ENCODE measurements at regions not wholly inside any gene's neighbourhood (a gene's known extent, or its start where the extent isn't known, plus 50 kb on each side); places are given as distances from the start of the nearest gene placed in this dataset.

DNA sequence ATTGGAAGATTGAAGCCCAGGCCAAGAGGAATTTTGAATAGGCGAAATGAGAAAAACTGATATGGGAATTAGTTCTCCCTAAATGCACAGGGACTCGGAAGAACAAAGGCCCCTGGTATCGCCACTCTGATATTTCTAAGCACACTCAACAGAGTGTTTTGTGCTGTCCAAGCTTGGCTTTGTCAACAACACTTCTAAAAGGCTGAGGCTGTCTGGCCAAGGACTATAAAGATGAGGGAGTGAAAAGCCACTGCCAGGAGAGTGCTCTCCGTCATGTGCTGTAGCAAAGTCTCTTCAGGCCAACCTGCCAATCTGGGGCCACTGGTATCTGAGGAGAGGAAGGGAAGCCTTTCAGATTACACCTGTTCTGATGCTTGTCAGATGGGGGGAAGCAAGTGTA lies 611.2 kb upstream of the PIK3C3 start:
- Histone ChIP-seq H3K79me1 (ENCODE audit: low read depth, low read length) (no peaks in the 10 kb centered on the region), H2BK15ac (ENCODE audit: low read length) (no peak overlapping the region), H3K4me1 (replicated peaks in 1 of 4; ENCODE audit: control insufficient read depth in 3 of 4, insufficient read depth in 4 of 4, low read length in 3 of 4) (no peaks in the 10 kb centered on the region), H2BK5ac (ENCODE audit: low read depth, low read length) (no peak overlapping the region), H3K9ac (replicated peaks in 1 of 4; ENCODE audit: extremely low read depth in 1 of 4, low read depth in 3 of 4, low read length in 3 of 4) (no peak overlapping the region), H4K20me1 (replicated peaks in 1 of 2; ENCODE audit: control insufficient read depth in 1 of 2, insufficient read depth in 2 of 2, low read length in 2 of 2) (no peaks in the 10 kb centered on the region), H3K36me3 (ENCODE audit: control insufficient read depth in 2 of 4, insufficient read depth in 4 of 4, low read length in 3 of 4) (no peaks in the 10 kb centered on the region), H2AFZ (ENCODE audit: low read length) (peak overlapping the region; percentile 68; the same call in 1 of the 2 replicates), H3K79me2 (ENCODE audit: control insufficient read depth in 1 of 2, insufficient read depth in 2 of 2, low read length in 2 of 2) (no peaks in the 10 kb centered on the region), H4K91ac (replicated peaks; ENCODE audit: insufficient read length, low read length) (no peak overlapping the region), H3K27ac (ENCODE audit: low read depth, low read length) (no peak overlapping the region), H3K23ac (ENCODE audit: insufficient read length) (no peak overlapping the region), H2BK12ac (ENCODE audit: low read depth, low read length) (no peak overlapping the region), H2AK5ac (ENCODE audit: low read depth, low read length) (no peak overlapping the region), H4K5ac (ENCODE audit: insufficient read length, low read depth, low read length) (no peak overlapping the region), H2BK120ac (replicated peaks; ENCODE audit: low read depth, low read length) (no peak overlapping the region), H3K23me2 (ENCODE audit: low read depth, low read length) (no peaks in the 10 kb centered on the region), H3K4me2 (ENCODE audit: insufficient read depth in 1 of 2, low read depth in 2 of 2, low read length in 2 of 2) (no peak overlapping the region), H4K8ac (ENCODE audit: extremely low read depth, insufficient read depth, low read length) (no peak overlapping the region), H3K14ac (ENCODE audit: insufficient read length) (no peak overlapping the region), H3K4me3 (ENCODE audit: extremely low read depth in 1 of 4, insufficient read depth in 2 of 4, low read depth in 3 of 4, low read length in 4 of 4) (no peak overlapping the region), H3K18ac (ENCODE audit: extremely low read depth, low read length) (no peak overlapping the region), H3K27me3 (replicated peaks in 1 of 4; ENCODE audit: control insufficient read depth in 3 of 4, extremely low read depth in 1 of 4, insufficient read depth in 3 of 4, low read length in 3 of 4) (no peaks in the 10 kb centered on the region), H3K9me3 (ENCODE audit: insufficient read depth in 2 of 2, low read depth in 1 of 2, low read length in 1 of 2) (no peaks in the 10 kb centered on the region), H3K56ac (replicated peaks; ENCODE audit: insufficient read length, low read depth, low read length) (no peak overlapping the region), H2BK20ac (ENCODE audit: low read length) (no peak overlapping the region), H3K4ac (replicated peaks; ENCODE audit: insufficient read length, low read depth, low read length) (no peak overlapping the region)
- POLR2A ChIA-PET (ENCODE audit: partially characterized antibody) = no interaction called here
- 93% methylated on average over 4 of the region's 4 CpGs; no CpG with 5 or more reads in 1 of the 2 experiments for WGBS, 2 experiments (ENCODE audit: extremely low coverage in 1 of 2, insufficient coverage in 1 of 2, insufficient read length in 1 of 2, insufficient replicate concordance in 2 of 2, low coverage in 1 of 2, low lambda C conversion rate in 2 of 2, missing lambda C conversion rate in 1 of 2)
- CTCF ChIA-PET (ENCODE audit: partially characterized antibody) = no interaction called here
- FAIRE-seq = no peak
- DNase-seq (ENCODE audit: low read depth in 1 of 2, low spot score in 2 of 2) = no peak
- no peak for TF ChIP-seq RBBP5 (IDR thresholded peaks at IDR 0.05; ENCODE audit: borderline replicate concordance, low read depth, low read length)
- TF ChIP-seq PHF8 (conservative IDR thresholded peaks at IDR 0.05; ENCODE audit: low read depth, low read length) = no peak
- no peak for TF ChIP-seq CBX5 (IDR thresholded peaks at IDR 0.05; ENCODE audit: low read depth, low read length)
- no peak for TF ChIP-seq BRCA1 (IDR thresholded peaks at IDR 0.05; ENCODE audit: low read depth, low read length)
- no peak for TF ChIP-seq SP4 (IDR thresholded peaks at IDR 0.05; ENCODE audit: low read length)
- TF ChIP-seq RXRA (IDR thresholded peaks at IDR 0.05; ENCODE audit: insufficient read depth, low read depth, low read length) = no peak
- no peak for TF ChIP-seq YY1 (IDR thresholded peaks at IDR 0.05; ENCODE audit: low read depth, low read length)
- no peak for TF ChIP-seq KDM5A (IDR thresholded peaks at IDR 0.05; ENCODE audit: low read length)
- TF ChIP-seq, protein P1, sequence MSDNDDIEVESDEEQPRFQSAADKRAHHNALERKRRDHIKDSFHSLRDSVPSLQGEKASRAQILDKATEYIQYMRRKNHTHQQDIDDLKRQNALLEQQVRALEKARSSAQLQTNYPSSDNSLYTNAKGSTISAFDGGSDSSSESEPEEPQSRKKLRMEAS (IDR thresholded peaks at IDR 0.05) = no peak
- no peak for TF ChIP-seq POLR2A (IDR thresholded peaks at IDR 0.05; ENCODE audit: control extremely low read depth in 1 of 2, low read depth in 2 of 2, low read length in 2 of 2)
- TF ChIP-seq HDAC6 (IDR thresholded peaks at IDR 0.05; ENCODE audit: low read depth, low read length) = no peak
- TF ChIP-seq RAD21 (IDR thresholded peaks at IDR 0.05 in 1 of 2, conservative IDR thresholded peaks at IDR 0.05 in 1 of 2; ENCODE audit: low read depth in 2 of 2, low read length in 2 of 2) = no peak
- no peak for TF ChIP-seq ZNF274 (IDR thresholded peaks at IDR 0.05; ENCODE audit: borderline replicate concordance, extremely low read depth, low read length)
- no peak for TF ChIP-seq SIX5 (IDR thresholded peaks at IDR 0.05; ENCODE audit: low read depth, low read length)
- TF ChIP-seq SP2 (IDR thresholded peaks at IDR 0.05; ENCODE audit: low read length) = no peak
- TF ChIP-seq JUND (IDR thresholded peaks at IDR 0.05; ENCODE audit: low read length) = no peak

Measured in H1 (cell line).